ENCODE measurements at regions not wholly inside any gene's neighbourhood (a gene's known extent, or its start where the extent isn't known, plus 50 kb on each side); places are given as distances from the start of the nearest gene placed in this dataset.

- H3K4me3 ChIP-seq (replicated peaks; ENCODE audit: insufficient read depth, low read length), result no peak overlapping the region
- no peak for TF ChIP-seq POLR2AphosphoS5 (IDR thresholded peaks at IDR 0.05; ENCODE audit: low read depth)
- TF ChIP-seq GABPA (IDR thresholded peaks at IDR 0.05; ENCODE audit: low read depth), result no peak
- no peak for TF ChIP-seq SPI1 (IDR thresholded peaks at IDR 0.05; ENCODE audit: borderline replicate concordance, low read depth)
- TF ChIP-seq CTCF (IDR thresholded peaks at IDR 0.05; ENCODE audit: insufficient read depth, low read length), result no peak
- TF ChIP-seq REST (IDR thresholded peaks at IDR 0.05; ENCODE audit: insufficient replicate concordance, low read depth), result no peak
- no peak for DNase-seq (ENCODE audit: low read depth in 1 of 2, low spot score in 1 of 2)
- no peak overlapping the region for H3K27ac ChIP-seq (replicated peaks)
- no peaks in the 10 kb centered on the region for H3K27me3 ChIP-seq (ENCODE audit: insufficient read depth, poor library complexity, severe bottlenecking)
These were observed 239.2 kb downstream of the MSRB3 start for GRCh38 chr12:65517656-65518210.

GRCh38 chr12:65518771-65519170 is 240.3 kb downstream of the MSRB3 start:
- DNase-seq (ENCODE audit: low read depth in 1 of 2, low spot score in 1 of 2), result no peak

More at GRCh38 chr12:65518771-65519170, 240.3 kb downstream of the MSRB3 start:
- Histone ChIP-seq H3K4me3 (replicated peaks; ENCODE audit: insufficient read depth, low read length) (no peak overlapping the region), H3K27me3 (ENCODE audit: insufficient read depth, poor library complexity, severe bottlenecking) (no peaks in the 10 kb centered on the region), H3K27ac (replicated peaks) (no peak overlapping the region)
- TF ChIP-seq CTCF (IDR thresholded peaks at IDR 0.05; ENCODE audit: insufficient read depth, low read length) (no peak), REST (IDR thresholded peaks at IDR 0.05; ENCODE audit: insufficient replicate concordance, low read depth) (no peak), GABPA (IDR thresholded peaks at IDR 0.05; ENCODE audit: low read depth) (no peak), SPI1 (IDR thresholded peaks at IDR 0.05; ENCODE audit: borderline replicate concordance, low read depth) (no peak), POLR2AphosphoS5 (IDR thresholded peaks at IDR 0.05; ENCODE audit: low read depth) (no peak)

Data from HL-60 (cell line).